Amygdala (tissue), 56 donors: ENCODE measurements at regions not wholly inside any gene's neighbourhood (a gene's known extent, or its start where the extent isn't known, plus 50 kb on each side); places are given as distances from the start of the nearest gene placed in this dataset.

ENCODE experiments used
- DNase-seq, 56 donors: peaks; one replicate each; lab custom pipeline; 2025; lab: John Stamatoyannopoulos, UW

- DNase-seq = no peak
These were observed 337.1 kb upstream of the FAM241A start for GRCh38 chr4:111808174-111808573.

- DNase-seq = no peak
These were observed 333.6 kb upstream of the FAM241A start for GRCh38 chr4:111811661-111812060.

- no peak for DNase-seq
These were observed 333.1 kb upstream of the FAM241A start for GRCh38 chr4:111812114-111812513.

- no peak for DNase-seq
These were observed 332.5 kb upstream of the FAM241A start for GRCh38 chr4:111812760-111813159.

GRCh38 chr4:111813555-111814140 is 331.6 kb upstream of the FAM241A start:
- DNase-seq = no peak

- DNase-seq = no peak
These were observed 330.3 kb upstream of the FAM241A start for GRCh38 chr4:111814961-111815360.

GRCh38 chr4:111821342-111821741 is 323.9 kb upstream of the FAM241A start:
- DNase-seq = no peak

- DNase-seq = no peak
These were observed 308.7 kb upstream of the FAM241A start for GRCh38 chr4:111836601-111837000.

- no peak for DNase-seq
These were observed 307.5 kb upstream of the FAM241A start for GRCh38 chr4:111837761-111838160.

GRCh38 chr4:111838406-111838930 is 306.8 kb upstream of the FAM241A start:
- DNase-seq = peak in 2 of 56 donors; percentile 14 to 16

GRCh38 chr4:111839141-111839540 is 306.1 kb upstream of the FAM241A start:
- peak in 12 of 56 donors; percentile 2 to 48 (median 18) for DNase-seq

GRCh38 chr4:111842336-111842735 is 302.9 kb upstream of the FAM241A start:
- DNase-seq = no peak

GRCh38 chr4:111847296-111848008 is 297.8 kb upstream of the FAM241A start:
- DNase-seq = no peak

GRCh38 chr4:111849746-111850284 is 295.4 kb upstream of the FAM241A start:
- no peak for DNase-seq

- peak in 12 of 56 donors; percentile 1 to 43 (median 10) for DNase-seq
These were observed 290.7 kb upstream of the FAM241A start for GRCh38 chr4:111854494-111855087.

- DNase-seq = no peak
These were observed 289.9 kb upstream of the FAM241A start for GRCh38 chr4:111855308-111855707.

- DNase-seq = no peak
These were observed 281.2 kb upstream of the FAM241A start for GRCh38 chr4:111864066-111864465.

- no peak for DNase-seq
These were observed 275.9 kb upstream of the FAM241A start for GRCh38 chr4:111869339-111869738.

GRCh38 chr4:111871802-111872201 is 273.5 kb upstream of the FAM241A start:
- DNase-seq = no peak

GRCh38 chr4:111873801-111874200 is 271.5 kb upstream of the FAM241A start:
- DNase-seq = no peak

- DNase-seq = no peak
These were observed 265.7 kb upstream of the FAM241A start for GRCh38 chr4:111879539-111879938.
